ENCODE measurements at regions not wholly inside any gene's neighbourhood (a gene's known extent, or its start where the extent isn't known, plus 50 kb on each side); places are given as distances from the start of the nearest gene placed in this dataset.

- in situ Hi-C loops (cut with MboI) = no loop called here
- DNase-seq (ENCODE audit: extremely low read depth in 1 of 4, low spot score in 3 of 4) (no peak), ATAC-seq (no peak), FAIRE-seq (no peak)
- ChIA-PET POLR2A (no interaction called here), CTCF (ENCODE audit: low intra/inter-chr PET ratio) (no interaction called here)
- no peaks in the 10 kb centered on the region for H3K79me2 ChIP-seq (ENCODE audit: control insufficient read depth, insufficient read depth, low read length)
- no peak overlapping the region for H3K27ac ChIP-seq (ENCODE audit: extremely low read depth, low read depth, low read length)
- no peaks in the 10 kb centered on the region for H3K9me1 ChIP-seq (ENCODE audit: control insufficient read depth, insufficient read depth, low read length)
- H3K4me3 ChIP-seq = no peak overlapping the region
- H3K36me3 ChIP-seq (ENCODE audit: control insufficient read depth, insufficient read depth, low read length) = no peaks in the 10 kb centered on the region
- no peaks in the 10 kb centered on the region for H3K4me1 ChIP-seq (replicated peaks in 1 of 2; ENCODE audit: control insufficient read depth in 2 of 2, insufficient read depth in 2 of 2, low read length in 2 of 2)
- H3K27me3 ChIP-seq (ENCODE audit: control insufficient read depth in 2 of 2, insufficient read depth in 2 of 2, low read length in 2 of 2) = no peaks in the 10 kb centered on the region
- no peaks in the 10 kb centered on the region for H4K20me1 ChIP-seq (replicated peaks; ENCODE audit: control insufficient read depth, insufficient read depth, low read length)
- TF ChIP-seq ZKSCAN8 (CRISPR knock-in tag; IDR thresholded peaks at IDR 0.05) (no peak), STAG1 (CRISPR knock-in tag; IDR thresholded peaks at IDR 0.05; ENCODE audit: borderline replicate concordance) (no peak), ZNF695 (CRISPR knock-in tag; IDR thresholded peaks at IDR 0.05) (no peak)
- intact Hi-C loops (cut with micrococcal nuclease) = no loop called here
- no peak overlapping the region for H3K4me2 ChIP-seq (ENCODE audit: insufficient read depth, low read length)
- H3K9me3 ChIP-seq (replicated peaks; ENCODE audit: control insufficient read depth, insufficient read depth, low read depth, low read length) = no peaks in the 10 kb centered on the region
- H3K9ac ChIP-seq (ENCODE audit: insufficient read depth in 1 of 2, low read depth in 2 of 2, low read length in 2 of 2) = no peak overlapping the region
- no peak overlapping the region for H2AFZ ChIP-seq (ENCODE audit: low read depth, low read length)
- no CpG with 5 or more reads among the region's 3 CpGs for WGBS (ENCODE audit: insufficient coverage, low coverage, missing lambda C conversion rate)
- BruUV-seq (replicated peaks) = no TSS peak
Measured at GRCh38 chr20:12598894-12599293, 409.9 kb upstream of the SPTLC3 start.

GRCh38 chr20:12599494-12599893 is 409.3 kb upstream of the SPTLC3 start:
- H4K20me1 ChIP-seq (replicated peaks; ENCODE audit: control insufficient read depth, insufficient read depth, low read length) = no peaks in the 10 kb centered on the region
- no peaks in the 10 kb centered on the region for H3K9me1 ChIP-seq (ENCODE audit: control insufficient read depth, insufficient read depth, low read length)
- no peak overlapping the region for H2AFZ ChIP-seq (ENCODE audit: low read depth, low read length)
- BruUV-seq (replicated peaks) = no TSS peak
- ChIA-PET CTCF (ENCODE audit: low intra/inter-chr PET ratio) (no interaction called here), POLR2A (no interaction called here)
- H3K27me3 ChIP-seq (ENCODE audit: control insufficient read depth in 2 of 2, insufficient read depth in 2 of 2, low read length in 2 of 2) = no peaks in the 10 kb centered on the region
- no peaks in the 10 kb centered on the region for H3K9me3 ChIP-seq (replicated peaks; ENCODE audit: control insufficient read depth, insufficient read depth, low read depth, low read length)
- no peak overlapping the region for H3K4me2 ChIP-seq (ENCODE audit: insufficient read depth, low read length)
- H3K27ac ChIP-seq (ENCODE audit: extremely low read depth, low read depth, low read length) = no peak overlapping the region
- DNase-seq (ENCODE audit: extremely low read depth in 1 of 4, low spot score in 3 of 4) (no peak), ATAC-seq (no peak), FAIRE-seq (no peak)
- H3K4me3 ChIP-seq = no peak overlapping the region
- H3K4me1 ChIP-seq (replicated peaks in 1 of 2; ENCODE audit: control insufficient read depth in 2 of 2, insufficient read depth in 2 of 2, low read length in 2 of 2) = no peaks in the 10 kb centered on the region
- H3K9ac ChIP-seq (ENCODE audit: insufficient read depth in 1 of 2, low read depth in 2 of 2, low read length in 2 of 2) = no peak overlapping the region
- H3K79me2 ChIP-seq (ENCODE audit: control insufficient read depth, insufficient read depth, low read length) = no peaks in the 10 kb centered on the region
- H3K36me3 ChIP-seq (ENCODE audit: control insufficient read depth, insufficient read depth, low read length) = no peaks in the 10 kb centered on the region
- intact Hi-C loops (cut with micrococcal nuclease) (no loop called here), in situ Hi-C loops (cut with MboI) (no loop called here)
- no peak for TF ChIP-seq ZBTB26 (CRISPR knock-in tag; IDR thresholded peaks at IDR 0.05)
- no peak for TF ChIP-seq HNRNPK (IDR thresholded peaks at IDR 0.05; ENCODE audit: low read depth, low read length, poor library complexity, severe bottlenecking)
- TF ChIP-seq CBX8 (IDR thresholded peaks at IDR 0.05; ENCODE audit: borderline replicate concordance, extremely low read depth, low read depth, low read length, poor library complexity, severe bottlenecking) = no peak
- no peak for TF ChIP-seq SLC30A9 (CRISPR knock-in tag; IDR thresholded peaks at IDR 0.05)
- no peak for TF ChIP-seq NELFE (IDR thresholded peaks at IDR 0.05; ENCODE audit: insufficient read depth, insufficient read length)
- TF ChIP-seq ZNF3 (CRISPR knock-in tag; IDR thresholded peaks at IDR 0.05) = no peak
- TF ChIP-seq BDP1 (IDR thresholded peaks at IDR 0.05; ENCODE audit: insufficient read depth, insufficient read length) = no peak
- TF ChIP-seq THRA (IDR thresholded peaks at IDR 0.05) = no peak
- TF ChIP-seq SMARCC2 (IDR thresholded peaks at IDR 0.05; ENCODE audit: low read depth) = no peak
- no peak for TF ChIP-seq MEF2D (tag; conservative IDR thresholded peaks at IDR 0.05; ENCODE audit: low read depth)
- no peak for TF ChIP-seq EGR1 (conservative IDR thresholded peaks at IDR 0.05)
- TF ChIP-seq MIER1 (IDR thresholded peaks at IDR 0.05; ENCODE audit: low read depth) = no peak
